ENCODE measurements at regions not wholly inside any gene's neighbourhood (a gene's known extent, or its start where the extent isn't known, plus 50 kb on each side); places are given as distances from the start of the nearest gene placed in this dataset.
"Not testable (repeated sequence)": the region's sequence is repeated elsewhere in the genome, so short reads cannot be mapped to it uniquely, and the experiment has no call there.

DNA sequence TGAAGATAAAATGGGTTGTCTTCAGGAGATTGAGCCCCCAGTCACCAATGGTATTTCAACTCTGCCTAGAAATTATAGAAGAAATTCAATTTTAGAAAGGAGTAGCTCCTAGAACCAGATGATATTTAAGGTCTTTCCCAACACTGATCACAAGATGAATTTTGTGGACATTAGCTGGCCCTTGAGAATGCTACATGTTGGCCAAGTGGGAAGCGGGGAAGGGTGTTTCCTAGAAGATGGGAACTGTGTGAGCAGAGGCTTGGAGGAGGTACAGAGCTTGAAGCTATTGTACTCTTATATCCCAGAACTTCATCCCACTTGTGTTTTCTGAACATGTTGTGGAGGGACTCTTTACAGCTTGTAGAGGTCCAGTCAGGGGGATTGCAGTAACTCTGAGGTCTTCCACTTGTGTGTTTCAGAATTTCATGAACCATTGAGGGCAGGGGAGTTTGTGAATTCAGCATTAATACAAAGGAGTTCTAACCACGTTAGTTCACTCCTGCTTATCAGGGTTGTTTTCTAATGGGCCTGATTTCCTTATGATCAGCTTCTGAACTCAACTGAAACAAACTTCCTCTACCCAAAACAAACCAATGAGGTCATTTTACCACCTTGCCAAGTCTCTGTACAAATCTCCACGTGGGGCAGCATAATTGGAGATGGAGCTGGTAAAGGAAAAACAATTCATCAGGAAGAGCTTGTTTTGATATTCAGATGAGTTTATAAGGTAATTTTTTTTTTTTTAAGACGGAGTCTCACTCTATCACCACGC, 152.6 kb upstream of the TPM1 start:
- no peak for DNase-seq (ENCODE audit: low read depth)

- no peak for DNase-seq (ENCODE audit: low read depth)
These were observed 148.0 kb upstream of the TPM1 start for GRCh38 chr15:62894322-62895085.

GRCh38 chr15:62895139-62895866, 147.2 kb upstream of the TPM1 start:
- DNase-seq (ENCODE audit: low read depth): no peak

DNA sequence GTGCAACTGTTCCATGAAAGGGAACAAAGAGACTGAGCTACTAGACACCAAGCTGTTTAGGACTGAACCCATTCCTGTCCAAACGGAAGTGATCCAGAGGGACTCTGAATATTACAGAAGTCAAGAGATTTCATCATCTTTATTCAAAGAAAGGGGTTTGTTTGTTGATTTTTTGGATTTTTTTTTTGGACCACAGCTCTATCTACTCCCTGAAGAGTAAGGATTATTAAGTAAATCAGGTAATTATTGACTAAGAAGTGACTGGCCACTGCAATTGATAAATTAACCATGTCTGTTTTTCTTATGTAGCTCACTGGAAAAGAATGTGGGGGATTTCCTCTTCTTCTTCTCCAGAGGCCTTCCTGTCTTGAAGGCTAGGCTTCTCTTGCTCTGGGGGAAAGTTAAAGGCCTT, 146.6 kb upstream of the TPM1 start:
- no peak for DNase-seq (ENCODE audit: low read depth)

- no peak for DNase-seq (ENCODE audit: low read depth)
These were observed 146.1 kb upstream of the TPM1 start for GRCh38 chr15:62896380-62896866.

GRCh38 chr15:62896969-62897486, 145.5 kb upstream of the TPM1 start:
- DNase-seq (ENCODE audit: low read depth): no peak

DNA sequence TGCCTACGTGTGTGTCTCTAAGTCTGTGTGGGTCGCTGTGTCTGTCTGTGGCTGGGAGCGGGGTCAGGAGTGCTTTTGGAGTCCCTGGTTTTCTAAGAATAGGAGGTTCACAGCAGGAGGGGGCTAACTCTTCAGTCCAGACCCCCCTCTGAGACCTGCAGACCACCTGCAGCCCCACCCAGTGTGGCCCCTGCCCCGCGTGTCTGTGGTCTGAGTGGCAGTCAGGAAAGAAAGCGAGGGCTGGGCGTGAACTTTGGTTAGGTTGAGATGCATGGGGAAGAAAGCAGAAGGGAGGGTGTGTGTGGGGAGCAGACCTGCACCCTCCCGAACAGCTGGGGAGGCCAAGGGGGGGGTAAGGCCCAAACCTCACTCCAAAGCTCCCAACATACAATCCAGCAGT, 144.9 kb upstream of the TPM1 start:
- DNase-seq (ENCODE audit: low read depth): no peak

DNA sequence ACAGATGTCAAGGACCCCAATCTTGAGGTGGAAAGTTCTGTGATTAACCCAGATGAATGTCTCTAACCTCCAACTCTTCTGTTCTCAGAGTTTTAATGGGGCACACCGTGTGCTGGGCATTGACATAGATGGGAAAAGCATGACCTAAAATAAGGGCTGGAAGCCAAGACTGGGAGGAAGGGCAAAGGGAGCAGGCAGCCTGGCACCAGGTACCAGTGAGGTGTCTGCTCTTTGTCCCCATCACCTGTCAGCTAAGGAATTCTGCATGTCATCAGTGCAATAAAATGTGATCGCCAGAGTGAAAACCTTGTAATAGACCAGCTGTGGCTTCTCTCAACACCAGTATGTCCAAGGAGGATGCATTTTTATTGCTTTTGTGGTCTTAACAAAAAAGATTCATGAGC, 143.5 kb upstream of the TPM1 start:
- DNase-seq (ENCODE audit: low read depth): no peak

- DNase-seq (ENCODE audit: low read depth): no peak
These were observed 142.3 kb upstream of the TPM1 start for GRCh38 chr15:62900071-62900802.

DNA sequence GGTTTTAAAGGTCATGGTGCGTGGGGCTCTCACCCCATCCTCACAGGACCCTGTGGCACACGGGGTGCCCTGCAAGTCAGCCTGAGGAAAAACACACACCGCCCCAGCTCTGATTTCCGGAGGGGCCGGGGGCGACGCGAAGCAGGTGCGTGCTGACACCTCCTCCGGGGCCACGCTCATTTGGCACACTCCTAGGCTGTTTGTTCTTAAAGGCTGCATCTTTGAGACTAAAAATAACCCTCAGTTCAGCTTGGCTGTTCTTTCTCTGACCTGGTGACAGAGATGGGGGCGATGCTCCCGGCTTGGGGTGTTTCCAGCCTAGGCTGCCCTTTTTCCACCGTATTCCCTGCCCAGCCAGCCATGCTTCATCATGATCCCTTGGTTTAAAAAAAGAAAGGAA, 141.5 kb upstream of the TPM1 start:
- no peak for DNase-seq (ENCODE audit: low read depth)

DNA sequence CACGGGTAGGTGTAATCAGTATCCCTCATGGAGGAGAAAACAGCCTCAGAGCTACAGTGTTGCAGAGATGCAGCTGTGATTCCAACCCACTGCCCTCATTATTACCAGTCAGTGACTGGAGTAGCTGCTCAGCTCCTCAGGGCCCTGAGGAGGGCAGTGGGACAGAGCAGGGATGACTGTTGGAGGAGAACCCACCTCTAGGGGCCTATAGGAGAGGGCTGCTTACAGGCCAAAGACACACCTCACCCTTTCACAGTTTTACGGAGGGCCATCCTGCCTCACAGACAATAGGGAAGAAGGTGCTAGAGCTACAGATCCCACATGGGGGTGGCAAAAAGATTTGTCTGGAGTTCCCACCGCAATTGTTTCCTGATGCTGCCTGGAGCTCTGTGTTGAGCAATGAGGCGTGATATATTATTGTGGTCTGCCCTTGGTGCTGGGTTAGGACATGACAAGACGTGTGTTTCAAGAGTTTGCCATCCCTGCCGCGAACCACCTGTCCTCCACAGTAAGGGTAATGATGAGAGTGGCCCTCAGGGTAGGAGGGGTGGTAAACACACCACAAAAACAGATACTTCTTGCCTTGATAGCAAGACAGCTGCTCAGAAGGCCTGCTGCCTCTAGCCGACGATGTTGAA, 140.5 kb upstream of the TPM1 start:
- no peak for DNase-seq (ENCODE audit: low read depth)

GRCh38 chr15:62902821-62903220, 139.7 kb upstream of the TPM1 start:
- DNase-seq (ENCODE audit: low read depth): no peak

- DNase-seq (ENCODE audit: low read depth): no peak
These were observed 139.1 kb upstream of the TPM1 start for GRCh38 chr15:62903437-62903836.

DNA sequence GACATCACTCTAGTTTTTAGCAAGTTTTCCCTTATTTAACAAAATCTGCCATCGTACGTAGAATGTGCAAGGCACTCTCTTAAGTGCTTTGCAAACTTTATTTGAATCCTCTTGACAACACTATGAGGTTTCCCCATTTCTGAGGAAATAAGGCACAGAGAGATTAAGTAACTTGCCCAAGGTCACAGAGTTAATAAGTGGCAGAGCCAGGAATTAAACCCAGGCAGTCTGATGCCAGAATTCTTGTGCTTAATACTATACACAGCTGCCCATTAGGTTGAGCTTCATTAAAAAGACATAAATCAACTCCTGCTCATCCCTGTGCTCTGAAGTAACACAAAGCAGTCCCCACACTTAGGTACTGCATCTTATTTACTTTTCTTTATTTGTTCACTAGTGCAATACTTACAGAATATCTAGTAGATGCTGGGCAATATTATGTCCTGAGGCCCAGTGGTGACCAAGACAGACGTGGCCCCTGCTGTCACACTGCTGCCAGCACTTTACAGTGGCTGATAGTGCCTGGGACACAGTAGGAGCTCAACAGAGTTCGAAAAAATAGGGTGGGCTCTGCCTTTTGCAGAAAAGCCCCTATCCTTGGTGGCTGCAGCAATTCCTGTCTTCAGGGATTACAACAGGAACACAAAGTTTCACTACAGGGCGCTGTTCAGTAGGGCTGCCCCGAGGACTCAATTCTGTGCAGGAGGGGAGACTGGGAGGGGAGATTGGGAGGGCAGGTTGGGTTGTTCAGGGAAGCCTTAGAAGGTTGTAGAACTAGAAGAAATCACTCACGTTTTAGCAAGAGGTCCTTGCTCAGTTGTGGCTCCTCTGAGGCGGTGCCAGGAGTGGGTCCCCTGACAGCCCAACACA, 138.3 kb upstream of the TPM1 start:
- DNase-seq (ENCODE audit: low read depth): no peak

DNA sequence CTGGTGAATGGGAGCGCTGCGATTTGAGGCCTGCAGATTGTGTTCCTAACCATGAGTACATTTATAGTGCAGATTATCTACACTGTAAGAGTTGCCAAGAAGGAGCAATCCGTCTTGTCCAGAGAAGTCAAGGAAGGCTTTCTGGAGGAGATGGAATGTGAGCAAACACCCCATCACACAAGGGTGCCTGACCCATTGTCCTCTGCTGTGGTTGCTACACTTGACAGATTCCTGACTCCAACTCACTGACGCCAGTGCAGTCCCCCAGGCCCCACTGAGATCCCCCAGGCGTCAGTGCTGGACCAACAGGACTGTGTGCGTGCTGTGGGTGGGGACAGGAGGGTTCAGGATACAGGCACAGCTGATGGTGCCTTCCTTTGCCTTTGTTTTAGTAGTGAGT, 135.9 kb upstream of the TPM1 start:
- DNase-seq (ENCODE audit: low read depth): no peak

DNA sequence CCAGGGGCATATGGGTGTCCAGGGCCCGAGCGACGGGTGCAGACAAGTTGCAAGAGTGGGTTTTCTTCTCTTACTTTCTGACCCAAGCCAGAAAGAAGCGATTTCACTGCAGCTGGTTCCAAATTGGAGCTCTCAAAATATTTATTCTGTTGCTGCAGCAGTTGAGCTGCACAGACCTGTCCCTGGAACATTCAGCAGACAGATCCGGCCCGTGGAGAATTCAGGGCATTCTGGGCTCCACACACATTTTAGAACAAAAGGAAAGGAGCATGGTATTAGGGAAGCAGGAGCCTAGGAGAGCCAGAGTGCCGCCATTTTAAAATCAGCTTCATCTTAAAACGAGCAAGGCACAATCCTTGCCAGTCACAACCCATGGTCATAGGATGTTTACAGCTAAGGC, 135.3 kb upstream of the TPM1 start:
- DNase-seq (ENCODE audit: low read depth): no peak

- not testable (repeated sequence) for DNase-seq (ENCODE audit: low read depth)
These were observed 134.2 kb upstream of the TPM1 start for GRCh38 chr15:62908341-62908740.

DNA sequence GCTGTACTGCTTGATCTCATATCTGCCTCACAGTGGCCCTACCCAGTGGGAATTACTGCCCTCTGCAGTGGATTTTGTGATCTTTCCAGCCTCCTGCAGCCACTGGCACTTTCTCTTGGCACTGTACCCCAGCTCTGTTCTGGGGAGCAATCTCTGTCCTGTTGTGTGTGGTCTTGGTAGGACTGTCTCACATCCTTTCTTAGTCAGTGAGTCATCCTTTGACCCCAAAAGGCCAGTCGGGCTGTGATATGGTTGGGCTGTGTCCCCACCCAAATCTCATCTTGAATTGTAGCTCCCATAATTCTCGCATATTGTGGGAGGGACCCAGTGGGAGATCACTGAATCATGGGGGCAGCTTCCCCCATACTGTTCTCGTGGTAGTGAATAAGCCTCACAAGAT, 133.3 kb upstream of the TPM1 start:
- no peak for DNase-seq (ENCODE audit: low read depth)

DNA sequence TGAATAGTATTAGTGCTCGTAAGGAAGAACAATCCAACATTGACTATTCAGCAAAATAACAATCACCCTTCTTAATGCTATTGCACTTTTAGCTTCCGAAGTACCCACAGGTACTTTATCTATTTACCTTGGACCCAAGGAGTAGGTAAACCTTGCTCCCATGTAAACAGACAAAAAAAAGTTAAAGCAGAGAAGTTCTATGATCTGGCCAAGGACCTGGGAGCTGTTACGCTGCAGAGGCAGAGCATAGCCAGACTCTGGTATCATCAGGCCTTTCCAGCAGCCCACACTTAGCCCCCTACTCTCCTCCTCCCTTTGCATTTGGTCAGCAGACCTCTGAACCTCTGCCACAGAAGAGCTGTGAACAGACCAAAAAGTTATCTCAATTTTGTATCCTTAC, 130.3 kb upstream of the TPM1 start:
- no peak for DNase-seq (ENCODE audit: low read depth)

DNA sequence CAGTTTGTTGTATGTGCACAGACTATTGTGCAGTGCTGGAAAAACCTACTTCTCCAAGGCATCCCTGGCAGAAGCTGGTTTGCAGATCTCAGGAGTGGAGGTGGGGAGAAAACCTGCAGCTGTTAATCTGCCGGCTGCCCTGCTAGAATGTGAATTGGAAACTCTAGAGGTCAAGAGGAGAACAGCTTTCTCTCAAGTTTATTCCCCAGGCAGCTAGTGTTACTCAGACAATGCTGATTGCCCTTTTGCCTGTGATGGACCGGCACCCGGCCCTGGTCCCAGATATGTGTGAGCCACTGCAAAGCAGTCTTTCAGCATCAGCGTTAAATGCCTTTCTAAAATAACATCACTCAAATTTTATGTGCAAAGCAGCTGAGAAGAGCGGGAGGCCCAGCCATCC, 129.7 kb upstream of the TPM1 start:
- DNase-seq (ENCODE audit: low read depth): no peak
